Colonic mucosa (tissue), 4 donors: ENCODE measurements at regions not wholly inside any gene's neighbourhood (a gene's known extent, or its start where the extent isn't known, plus 50 kb on each side); places are given as distances from the start of the nearest gene placed in this dataset.
"Not testable (repeated sequence)": the region's sequence is repeated elsewhere in the genome, so short reads cannot be mapped to it uniquely, and the experiment has no call there.

Experiments
- DNase-seq: peaks from one replicate; pipeline ENCODE4 v3.0.0-alpha.2; 2020
- H3K27ac ChIP-seq: fragments of 200-600 bp; one replicate; pipeline ENCODE4 v1.8.0; 2021
- H3K27me3 ChIP-seq: fragments of 200-600 bp; one replicate; pipeline ENCODE4 v1.8.0; 2021
- H3K36me3 ChIP-seq: fragments of 200-600 bp; one replicate; pipeline ENCODE4 v1.8.0; 2021
- H3K4me1 ChIP-seq: fragments of 200-600 bp; one replicate; pipeline ENCODE4 v1.8.0; 2021; ENCODE audit warnings: mild to moderate bottlenecking
- H3K4me3 ChIP-seq: fragments of 200-600 bp; one replicate; pipeline ENCODE4 v1.8.0; 2021
- H3K9ac ChIP-seq, 2 donors: one replicate each; pipeline ENCODE4 v1.7.0; 2013; ENCODE audit warnings: control low read depth in 2 of 2, low read depth in 2 of 2, low read length in 2 of 2
- H3K9me3 ChIP-seq: fragments of 200-600 bp; one replicate; pipeline ENCODE4 v1.8.0; 2021
- CTCF ChIP-seq: fragments of 200-600 bp; IDR thresholded peaks from one replicate; pipeline ENCODE4 v1.8.0; 2022; ENCODE audit warnings: antibody characterized with exemption, mild to moderate bottlenecking
- intact Hi-C: fragments of 100-400 bp; cut with DNase I; formaldehyde crosslinking; loops from one replicate; pipeline ENCODE4 v1.14.1; 2022
- donor health status: healthy.
- donor health status: DM: no; HTN: no; CAD: no.
- donor health status: DM: no; HTN: no; CAD: no.

GRCh38 chr14:37681486-37681885 lies 86.1 kb downstream of the TTC6 start:
- H3K9me3 ChIP-seq, result no peaks in the 10 kb centered on the region
- no peaks in the 10 kb centered on the region for H3K4me1 ChIP-seq
- no peak overlapping the region for H3K9ac ChIP-seq
- H3K27me3 ChIP-seq, result no peaks in the 10 kb centered on the region
- no peak overlapping the region for H3K27ac ChIP-seq
- no peak for DNase-seq
- TF ChIP-seq CTCF, result no peak
- no peak overlapping the region for H3K4me3 ChIP-seq
- no peaks in the 10 kb centered on the region for H3K36me3 ChIP-seq
- intact Hi-C loops, result no loop called here

GRCh38 chr14:37692680-37693079 lies 97.3 kb downstream of the TTC6 start:
- DNase-seq, H3K36me3 ChIP-seq, H3K9ac ChIP-seq, H3K4me3 ChIP-seq, intact Hi-C loops, H3K27me3 ChIP-seq, H3K27ac ChIP-seq, H3K4me1 ChIP-seq, H3K9me3 ChIP-seq: not testable (repeated sequence)

DNA sequence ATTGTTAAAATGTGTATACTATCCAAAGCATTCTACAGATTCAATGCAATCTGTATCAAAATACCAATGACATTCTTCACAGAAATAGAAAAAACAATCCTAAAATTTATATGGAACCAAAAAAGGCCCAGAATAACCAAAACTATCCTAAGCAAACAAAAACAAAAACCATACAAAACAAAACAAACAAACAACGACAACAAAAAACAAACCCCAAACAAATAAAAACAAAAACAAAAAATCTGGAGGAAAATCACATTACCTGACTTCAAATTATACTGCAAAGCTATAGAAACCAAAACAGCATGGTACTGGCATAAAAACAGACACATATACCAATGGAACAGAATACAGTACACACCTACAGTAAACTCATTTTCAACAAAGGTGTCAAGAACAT lies 98.0 kb downstream of the TTC6 start:
- H3K27ac ChIP-seq, intact Hi-C loops, H3K9ac ChIP-seq, H3K4me1 ChIP-seq, H3K36me3 ChIP-seq, DNase-seq, H3K9me3 ChIP-seq, H3K4me3 ChIP-seq, H3K27me3 ChIP-seq: not testable (repeated sequence)

DNA sequence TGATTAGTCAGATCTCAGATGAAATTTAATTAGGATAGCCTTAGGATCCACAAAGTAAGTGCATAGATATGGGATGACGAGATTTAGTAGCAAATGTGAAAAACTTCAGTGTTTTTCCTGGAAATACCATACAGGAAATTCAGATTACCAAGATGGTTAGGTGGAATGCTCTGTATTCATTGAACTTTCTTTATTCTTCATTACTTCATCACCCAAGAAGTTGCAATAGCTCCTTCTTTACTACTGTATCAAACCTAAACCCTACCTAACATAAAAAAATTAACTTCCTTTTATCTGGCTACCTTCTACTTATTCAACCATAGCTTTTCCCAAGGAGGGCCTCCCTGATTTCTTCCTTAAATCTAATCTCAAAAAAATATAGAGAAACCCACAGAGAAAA lies 100.4 kb downstream of the TTC6 start:
- Histone ChIP-seq H3K4me1 (no peaks in the 10 kb centered on the region), H3K9me3 (no peaks in the 10 kb centered on the region), H3K27ac (no peak overlapping the region), H3K36me3 (no peaks in the 10 kb centered on the region), H3K4me3 (no peak overlapping the region), H3K27me3 (no peaks in the 10 kb centered on the region), H3K9ac (no peak overlapping the region)
- no peak for TF ChIP-seq CTCF
- intact Hi-C loops, result no loop called here
- no peak for DNase-seq

DNA sequence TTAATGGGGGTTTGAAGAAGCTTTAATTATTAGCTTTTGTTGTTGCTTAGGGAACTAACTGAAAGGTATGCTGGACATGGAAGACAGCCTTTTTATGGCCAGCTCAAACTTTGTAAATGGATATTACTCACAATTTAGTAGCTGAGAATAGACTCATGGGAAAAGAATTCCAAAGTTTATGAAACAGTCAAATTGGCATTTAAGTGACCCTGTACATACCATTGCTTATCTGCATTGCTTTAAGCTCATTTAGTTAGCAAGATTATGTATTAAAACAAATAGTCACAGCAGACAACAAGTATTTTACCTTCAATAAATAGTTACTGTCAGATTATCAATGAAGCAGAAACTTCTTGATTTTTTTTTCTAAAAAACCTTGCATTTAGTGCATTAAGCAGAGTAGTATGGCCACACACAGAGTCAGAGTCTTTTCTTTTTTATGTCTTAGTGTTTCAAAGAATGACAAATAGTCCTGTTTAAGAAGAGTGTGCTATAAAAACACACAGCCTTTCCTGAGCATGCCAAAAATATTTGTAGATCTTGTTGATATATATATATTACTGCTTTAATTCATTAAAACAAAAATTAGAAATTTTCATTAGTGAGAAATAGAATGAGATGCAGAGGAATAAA lies 102.2 kb downstream of the TTC6 start:
- H3K27me3 ChIP-seq, result no peaks in the 10 kb centered on the region
- H3K36me3 ChIP-seq, result no peaks in the 10 kb centered on the region
- no peak overlapping the region for H3K4me3 ChIP-seq
- no peak overlapping the region for H3K9ac ChIP-seq
- H3K27ac ChIP-seq, result no peak overlapping the region
- no peaks in the 10 kb centered on the region for H3K9me3 ChIP-seq
- no peak for DNase-seq
- no peaks in the 10 kb centered on the region for H3K4me1 ChIP-seq
- intact Hi-C loops, result no loop called here
- no peak for TF ChIP-seq CTCF

- DNase-seq, result no peak
- Histone ChIP-seq H3K27me3 (no peaks in the 10 kb centered on the region), H3K27ac (no peak overlapping the region), H3K9ac (no peak overlapping the region), H3K9me3 (no peaks in the 10 kb centered on the region), H3K4me3 (no peak overlapping the region), H3K4me1 (no peaks in the 10 kb centered on the region), H3K36me3 (no peaks in the 10 kb centered on the region)
- no peak for TF ChIP-seq CTCF
- intact Hi-C loops, result no loop called here
These were observed 103.7 kb downstream of the TTC6 start for GRCh38 chr14:37698840-37699777.
